Mucosa of gallbladder (tissue), 1 donor: ENCODE measurements at regions not wholly inside any gene's neighbourhood (a gene's known extent, or its start where the extent isn't known, plus 50 kb on each side); places are given as distances from the start of the nearest gene placed in this dataset.
"Not testable (repeated sequence)": the region's sequence is repeated elsewhere in the genome, so short reads cannot be mapped to it uniquely, and the experiment has no call there.

ENCODE experiments used
- DNase-seq: peaks from one replicate; pipeline ENCODE4 v3.0.0-alpha.2; 2020; ENCODE audit warnings: low spot score
- donor health status: DM: no; HTN: no; CAD: no.

- DNase-seq: no peak
Observed at GRCh38 chr10:28991333-28992270, 297.3 kb upstream of the LYZL1 start.

DNA sequence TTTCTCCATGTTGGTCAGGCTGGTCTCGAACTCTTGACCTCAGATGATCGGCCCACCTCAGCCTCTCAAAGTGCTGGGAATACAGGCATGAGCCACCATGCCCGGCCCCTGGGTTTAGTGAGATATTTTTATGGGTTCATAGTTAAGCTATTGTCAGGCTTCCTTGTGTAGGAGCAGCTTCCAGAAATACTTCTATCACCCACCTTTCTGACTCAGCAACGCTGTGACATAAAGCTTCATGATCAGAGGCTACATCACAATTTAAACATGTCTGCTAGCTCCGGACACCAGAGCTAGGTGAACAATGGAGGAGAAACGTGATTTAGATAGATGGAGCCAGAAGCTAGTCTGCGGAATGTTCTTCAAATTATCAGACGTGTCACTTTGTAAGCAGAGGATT lies 295.8 kb upstream of the LYZL1 start:
- no peak for DNase-seq

DNA sequence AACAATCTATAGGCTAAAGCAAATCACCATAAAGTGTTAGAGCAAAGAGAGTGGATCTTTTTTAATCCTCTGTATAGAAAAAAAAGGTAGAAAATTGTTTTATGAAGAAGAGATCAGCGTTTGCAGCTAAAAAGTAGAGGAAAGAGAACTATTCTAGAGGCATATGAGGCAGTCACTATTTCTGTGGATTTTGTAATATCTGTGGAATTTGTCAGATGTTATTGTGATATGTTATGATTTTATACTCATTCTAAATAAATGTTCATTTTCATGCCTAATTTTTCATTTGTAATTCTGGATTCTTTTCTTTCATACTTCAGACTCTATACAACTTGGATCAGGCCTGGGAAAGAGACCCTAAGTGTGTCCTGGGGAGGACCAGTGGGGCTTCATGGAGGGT lies 295.0 kb upstream of the LYZL1 start:
- no peak for DNase-seq

GRCh38 chr10:28994802-28995201 lies 294.1 kb upstream of the LYZL1 start:
- not testable (repeated sequence) for DNase-seq

DNA sequence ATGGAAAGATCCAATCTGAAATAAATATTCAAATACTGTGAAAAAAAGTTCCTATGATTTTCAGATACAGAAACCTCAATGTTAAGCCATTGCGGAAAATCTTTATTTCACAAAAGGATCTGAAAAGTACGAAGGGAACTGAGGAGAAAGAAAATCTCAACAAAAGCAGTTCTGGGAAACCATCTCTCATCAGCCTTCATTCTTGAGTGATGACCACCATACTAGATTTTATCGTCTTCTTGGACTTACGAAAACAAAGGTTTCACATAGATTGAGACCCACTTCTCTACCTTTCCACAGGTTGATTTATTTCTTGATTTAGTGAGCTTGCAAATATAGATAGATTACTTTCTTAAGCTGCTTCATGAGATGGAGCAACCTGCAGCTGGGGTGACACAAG lies 293.4 kb upstream of the LYZL1 start:
- no peak for DNase-seq

- DNase-seq: no peak
Observed at GRCh38 chr10:28996345-28996744, 292.5 kb upstream of the LYZL1 start.

DNA sequence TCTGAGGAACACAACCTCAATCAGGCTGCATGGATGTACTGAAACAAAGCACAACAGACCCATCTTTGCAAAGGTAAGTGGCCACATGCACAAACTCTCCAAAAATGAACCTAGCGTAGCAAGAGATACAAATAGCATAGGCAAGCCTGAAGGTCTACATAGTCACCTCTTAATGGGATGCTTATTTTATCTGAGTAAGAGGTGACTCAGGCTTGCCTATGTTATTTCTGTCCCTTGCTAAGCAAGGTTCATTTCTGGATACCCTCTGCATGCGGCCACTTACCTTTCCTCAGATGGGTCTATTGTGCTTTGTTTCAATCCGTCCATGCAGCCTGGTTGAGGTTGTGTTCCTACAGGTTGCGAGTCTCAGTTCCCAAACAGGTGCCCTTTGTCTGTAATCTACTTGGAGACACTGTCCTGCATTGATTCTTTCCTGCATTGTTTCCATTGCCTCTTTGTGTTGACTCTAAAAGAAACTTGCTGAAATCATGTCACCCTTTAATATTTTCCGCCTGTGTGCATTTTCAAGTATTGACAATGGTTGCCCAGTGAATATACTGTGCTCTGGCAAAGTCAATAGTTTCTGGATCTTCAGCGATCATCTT lies 291.8 kb upstream of the LYZL1 start:
- DNase-seq: no peak

GRCh38 chr10:28997734-28998133 lies 291.1 kb upstream of the LYZL1 start:
- DNase-seq: no peak

- DNase-seq: no peak
Observed at GRCh38 chr10:29001801-29002200, 287.1 kb upstream of the LYZL1 start.

DNA sequence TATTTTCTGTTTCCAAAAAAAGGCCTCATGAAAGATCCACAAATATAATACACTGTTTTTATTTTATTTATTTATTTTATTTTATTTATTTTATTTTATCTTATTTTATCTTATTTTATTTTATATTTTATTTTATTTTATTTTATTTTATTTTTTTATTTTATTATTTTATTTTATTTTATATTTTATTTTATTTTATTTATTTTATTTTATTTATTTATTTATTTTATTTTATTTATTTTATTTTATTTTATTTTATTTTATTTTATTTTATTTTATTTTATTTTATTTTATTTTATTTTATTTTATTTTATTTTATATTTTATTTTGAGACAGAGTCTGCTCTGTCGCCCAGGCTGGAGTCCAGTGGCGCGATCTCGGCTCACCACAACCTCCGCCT lies 285.9 kb upstream of the LYZL1 start:
- not testable (repeated sequence) for DNase-seq

GRCh38 chr10:29005988-29006387 lies 282.9 kb upstream of the LYZL1 start:
- DNase-seq: no peak

- no peak for DNase-seq
Observed at GRCh38 chr10:29007370-29007747, 281.5 kb upstream of the LYZL1 start.

DNA sequence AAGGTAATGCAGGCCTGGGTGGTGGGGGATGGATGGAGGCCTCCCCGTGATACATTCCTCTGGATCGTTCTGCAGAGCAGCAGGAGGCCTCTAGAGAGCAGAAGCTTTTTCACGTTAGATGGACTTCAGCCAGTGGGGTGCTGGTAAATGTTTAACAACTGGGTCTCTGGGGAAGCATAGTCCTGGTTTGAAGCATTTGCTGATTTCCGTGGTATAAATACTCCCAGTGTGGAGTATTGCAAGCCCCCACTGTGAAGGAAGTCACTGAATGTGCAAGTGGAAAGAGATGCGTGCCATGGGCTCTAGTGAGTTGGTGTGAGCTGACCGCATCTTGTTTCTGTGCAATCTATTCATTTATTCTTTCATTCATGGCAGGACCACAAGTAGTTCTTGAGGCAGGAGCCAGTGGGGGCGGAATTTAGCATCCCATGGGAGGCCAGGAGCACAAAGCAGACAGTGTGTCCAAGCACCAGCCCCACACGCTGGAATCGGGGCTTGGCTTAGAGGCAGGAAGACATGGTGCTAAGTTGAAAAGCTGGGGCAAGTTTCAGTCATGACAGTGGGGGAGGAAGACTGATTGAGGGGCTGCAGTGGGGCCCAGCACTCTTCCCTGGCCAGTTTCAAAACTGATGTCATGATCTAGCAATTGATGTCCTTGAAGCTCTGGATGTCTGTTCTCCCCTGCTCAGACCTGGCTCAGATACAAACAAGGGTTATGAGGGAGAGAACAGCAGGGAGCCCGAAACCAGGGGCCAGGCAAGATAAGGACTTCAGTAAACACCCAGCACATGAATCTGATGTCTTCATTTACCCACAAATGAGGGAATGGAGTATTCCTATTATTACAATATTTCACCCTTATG lies 280.9 kb upstream of the LYZL1 start:
- no peak for DNase-seq

DNA sequence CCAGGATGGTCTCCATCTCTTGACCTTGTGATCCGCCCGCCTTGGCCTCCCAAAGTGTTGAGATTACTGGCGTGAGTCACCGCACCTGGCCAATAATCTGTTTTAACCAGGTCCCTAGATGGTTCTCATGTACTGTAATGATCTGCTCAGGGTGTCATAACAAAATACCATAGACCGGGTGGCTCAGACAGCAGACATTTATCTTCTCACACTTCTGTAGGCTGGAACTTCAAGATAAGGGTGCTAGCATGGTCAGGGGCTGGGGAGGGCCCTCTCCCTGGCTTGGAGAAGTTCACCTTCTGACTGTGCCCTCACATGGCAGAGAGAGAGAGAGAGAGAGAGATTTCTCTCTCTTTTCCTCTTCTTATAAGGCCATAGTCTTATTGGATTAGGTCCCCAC lies 279.4 kb upstream of the LYZL1 start:
- no peak for DNase-seq

GRCh38 chr10:29011516-29011915 lies 277.4 kb upstream of the LYZL1 start:
- no peak for DNase-seq

DNA sequence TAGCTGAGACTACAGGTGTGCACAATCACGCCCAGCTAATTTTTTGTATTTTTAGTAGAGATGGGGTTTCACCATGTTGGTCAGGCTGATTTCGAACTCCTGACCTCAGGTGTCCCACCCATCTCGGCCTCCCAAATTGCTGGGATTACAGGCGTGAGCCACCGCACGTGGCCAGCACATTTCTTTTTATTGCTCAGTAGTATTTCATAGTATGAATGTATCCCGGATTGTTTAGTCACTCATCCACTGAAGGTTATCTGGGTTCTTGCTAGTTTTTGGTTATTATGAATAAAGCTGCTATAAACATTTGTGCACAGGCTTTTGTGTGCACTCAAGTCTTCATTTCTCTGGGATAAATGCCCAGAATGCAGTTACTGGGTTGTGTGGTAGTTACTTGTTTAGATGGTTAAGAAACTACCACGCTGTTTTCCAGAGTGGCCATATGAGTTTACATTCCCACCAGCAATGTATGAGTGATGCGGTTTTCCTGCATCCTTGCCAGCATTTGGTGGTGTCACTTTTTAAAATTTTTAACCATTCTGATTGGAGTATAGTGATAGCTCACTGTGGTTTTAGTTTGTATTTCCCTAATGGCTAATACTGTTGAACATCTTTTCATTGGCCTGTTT lies 275.8 kb upstream of the LYZL1 start:
- no peak for DNase-seq

GRCh38 chr10:29021591-29021990 lies 267.3 kb upstream of the LYZL1 start:
- DNase-seq: no peak

DNA sequence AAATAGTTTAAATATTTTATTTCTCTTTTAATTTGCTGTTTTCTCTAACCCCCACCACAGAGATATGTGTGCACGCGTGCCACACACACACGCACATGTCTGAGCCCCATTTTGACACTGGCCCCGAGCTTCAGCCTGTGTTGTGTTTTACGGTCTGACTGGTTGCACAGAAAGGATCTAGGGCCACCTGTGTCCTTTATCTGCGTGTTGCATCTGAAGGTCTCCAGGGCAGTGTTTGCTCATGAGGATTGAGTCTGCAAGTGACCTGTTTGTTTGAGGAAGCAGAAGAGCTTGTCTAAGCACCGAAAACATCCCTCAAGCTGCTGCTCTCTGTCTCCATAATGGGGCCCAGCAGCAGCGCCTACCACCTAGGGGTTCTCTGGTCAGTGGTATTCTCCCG lies 266.4 kb upstream of the LYZL1 start:
- no peak for DNase-seq

DNA sequence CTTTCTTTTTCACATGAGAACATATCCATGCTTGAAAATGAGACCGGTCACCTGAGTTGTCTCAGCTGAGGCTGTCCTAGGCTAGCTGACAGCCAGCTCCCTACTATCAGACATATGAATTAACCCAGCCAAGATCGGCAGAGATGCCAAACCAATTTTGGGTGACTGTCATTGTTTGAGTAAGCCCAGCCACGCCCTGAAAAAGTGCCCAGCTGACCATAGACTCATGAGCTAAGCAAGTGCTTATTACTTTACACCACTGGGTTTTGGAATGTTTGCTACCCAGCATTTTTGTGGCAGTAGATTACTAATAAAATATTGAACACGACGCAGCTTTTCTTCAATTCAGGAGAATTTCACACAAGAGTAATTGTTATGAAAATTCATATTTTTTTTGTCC lies 265.2 kb upstream of the LYZL1 start:
- no peak for DNase-seq

DNA sequence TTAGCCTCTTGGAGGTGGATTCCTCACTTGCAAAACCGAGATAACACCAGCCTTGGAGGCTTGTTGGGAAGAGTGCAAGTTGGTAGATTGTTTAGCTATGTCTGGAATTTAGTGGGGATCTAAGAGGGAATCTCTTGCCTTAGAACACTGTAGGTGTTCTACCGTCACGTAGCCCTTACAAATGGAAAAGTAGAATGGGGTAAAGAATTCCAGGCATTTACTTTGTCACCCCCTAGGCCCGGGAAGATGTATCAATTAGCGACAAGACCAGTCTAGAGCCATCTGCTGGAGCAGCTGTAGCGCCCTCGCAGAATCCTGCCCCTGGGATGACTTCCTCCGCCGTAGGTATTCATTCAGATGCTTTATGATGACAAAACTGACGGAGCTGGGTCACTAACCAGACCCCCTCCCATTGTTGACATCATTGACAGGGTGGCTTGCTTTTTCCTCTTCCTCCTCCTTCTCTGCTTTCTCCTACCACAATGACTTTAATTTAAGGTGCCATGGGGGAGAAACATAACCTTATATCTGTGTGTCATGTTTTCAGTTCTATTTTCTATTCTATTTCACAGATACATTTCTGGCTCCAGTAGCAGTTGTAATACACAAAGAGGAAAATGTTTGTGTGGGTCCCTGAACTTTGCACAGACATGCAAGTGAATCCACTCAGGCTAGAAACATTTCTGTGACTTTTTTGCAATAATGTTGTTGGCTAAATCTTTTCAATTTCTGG lies 262.6 kb upstream of the LYZL1 start:
- no peak for DNase-seq
